NCI-H146 treated with DMSO at 0.1 percent for 48 hours (cell line): ENCODE measurements at regions not wholly inside any gene's neighbourhood (a gene's known extent, or its start where the extent isn't known, plus 50 kb on each side); places are given as distances from the start of the nearest gene placed in this dataset.

ENCODE experiments used
- DNase-seq: peaks from one replicate; lab custom pipeline; 2025; ENCODE audit not compliant: unreplicated experiment; lab: John Stamatoyannopoulos, UW

GRCh38 chr2:8623958-8624591, 57.8 kb upstream of the ID2 start:
- no peak for DNase-seq

- no peak for DNase-seq
Measured at GRCh38 chr2:8624855-8625398, 56.9 kb upstream of the ID2 start.

GRCh38 chr2:8625399-8626300, 56.2 kb upstream of the ID2 start:
- no peak for DNase-seq

GRCh38 chr2:8626572-8626971, 55.3 kb upstream of the ID2 start:
- no peak for DNase-seq

GRCh38 chr2:8627019-8627691, 54.7 kb upstream of the ID2 start:
- peak; percentile 72 for DNase-seq

GRCh38 chr2:8627692-8628085, 54.2 kb upstream of the ID2 start:
- DNase-seq: no peak

- no peak for DNase-seq
Measured at GRCh38 chr2:8628179-8628865, 53.5 kb upstream of the ID2 start.

- no peak for DNase-seq
Measured at GRCh38 chr2:8628866-8629209, 53.0 kb upstream of the ID2 start.

GRCh38 chr2:8629402-8629801, 52.5 kb upstream of the ID2 start:
- DNase-seq: no peak

GRCh38 chr2:8630676-8631464, 51.0 kb upstream of the ID2 start:
- DNase-seq: no peak

GRCh38 chr2:8631465-8632005, 50.3 kb upstream of the ID2 start:
- DNase-seq: peak; percentile 50
